ENCODE measurements at regions not wholly inside any gene's neighbourhood (a gene's known extent, or its start where the extent isn't known, plus 50 kb on each side); places are given as distances from the start of the nearest gene placed in this dataset.

- no peak for TF ChIP-seq RFX5 (IDR thresholded peaks at IDR 0.05; ENCODE audit: low read depth, low read length)
- no peak for TF ChIP-seq SMC3 (IDR thresholded peaks at IDR 0.05; ENCODE audit: low read depth, low read length)
- no peak for TF ChIP-seq POLR2A (IDR thresholded peaks at IDR 0.05; ENCODE audit: low read depth, low read length)
- TF ChIP-seq CTCF (conservative IDR thresholded peaks at IDR 0.05; ENCODE audit: low read depth, low read length): no peak
- no peak for TF ChIP-seq MAZ (IDR thresholded peaks at IDR 0.05; ENCODE audit: borderline replicate concordance, low read depth, low read length)
- TF ChIP-seq BHLHE40 (IDR thresholded peaks at IDR 0.05; ENCODE audit: low read depth, low read length): no peak
These were observed 55.4 kb upstream of the RIPOR2 start for GRCh38 chr6:24990944-24991809.

Measured in IMR-90 (cell line).